HCT116 (cell line): ENCODE measurements at regions not wholly inside any gene's neighbourhood (a gene's known extent, or its start where the extent isn't known, plus 50 kb on each side); places are given as distances from the start of the nearest gene placed in this dataset.

Experiments
- ATAC-seq: fragments of 200-7000 bp; cut with Tn5 transposase; 2 replicates; pipeline ENCODE4 v1.9.1; 2020; ENCODE audit warnings: mild to moderate bottlenecking, moderate library complexity
- BruUV-seq: library from RNA; stranded (reverse); fragments of 400-500 nt; replicated peaks from 2 replicates; lab custom pipeline; 2021; lab: Mats Ljungman, UMichigan
- CTCF ChIA-PET: fragments of 300-600 bp; sonication (Branson Sonifier 250); formaldehyde crosslinking; loops from one replicate; lab custom pipeline; 2021; ENCODE audit warnings: antibody characterized with exemption; lab: Charles Lee
- POLR2A ChIA-PET: fragments of 300-600, 350-600 bp; sonication (Branson Sonifier 250); formaldehyde crosslinking; loops from one replicate; lab custom pipeline; 2021; ENCODE audit warnings: antibody characterized with exemption; lab: Charles Lee
- RAD21 ChIA-PET, 2 experiments: fragments of 300-600 bp; sonication (Branson Sonifier 250); formaldehyde crosslinking; loops; one replicate each; lab custom pipeline; 2023; ENCODE audit warnings: low total read pairs in 2 of 2; ENCODE audit not compliant: uncharacterized antibody in 2 of 2, unreplicated experiment in 2 of 2, low non-redundant PET in 1 of 2; lab: Charles Lee
- DNase-seq: peaks from one replicate; pipeline ENCODE4 v3.0.0-alpha.2; 2010; ENCODE audit warnings: low read depth, low spot score
- H2AFZ ChIP-seq: fragments of 200-600 bp; shearing (Covaris generic), sonication (generic); 2 replicates; pipeline ENCODE4 v1.6.1; 2017; ENCODE audit warnings: low read depth, mixed run types, mixed read lengths, antibody characterized with exemption, low read length; ENCODE audit not compliant: poor library complexity, severe bottlenecking
- H3K27ac ChIP-seq: 2 replicates; pipeline ENCODE4 v1.5.1; 2012; ENCODE audit warnings: low read depth, low read length
- H3K27me3 ChIP-seq: fragments of 200-600 bp; sonication (generic); 2 replicates; pipeline ENCODE4 v1.6.1; 2016; ENCODE audit warnings: mixed run types, low read length, mixed read lengths; ENCODE audit not compliant: insufficient read depth
- H3K36me3 ChIP-seq, 2 experiments: fragments of 200-500 bp in 1 of 2; fragments of 200-600 bp in 1 of 2; sonication (Bioruptor generic) in 1 of 2; sonication (generic) in 1 of 2; 2 replicates each; pipeline versions ENCODE4 v1.5.1 to v1.6.1; 2014 to 2016; ENCODE audit warnings: low read length in 2 of 2, inconsistent platforms in 1 of 2, mixed read lengths in 1 of 2, mixed run types in 1 of 2; ENCODE audit not compliant: insufficient read depth in 2 of 2, control insufficient read depth in 1 of 2
- H3K4me1 ChIP-seq, 2 experiments: fragments of 200-600 bp in 1 of 2; sonication (generic) in 1 of 2; 2 replicates each; pipeline versions ENCODE4 v1.5.1 to v1.6.1; 2012 to 2017; ENCODE audit warnings: low read length in 2 of 2, inconsistent platforms in 1 of 2, mild to moderate bottlenecking in 1 of 2, mixed read lengths in 1 of 2, mixed run types in 1 of 2, moderate library complexity in 1 of 2; ENCODE audit not compliant: insufficient read depth in 2 of 2, control insufficient read depth in 1 of 2
- H3K4me2 ChIP-seq: fragments of 200-600 bp; sonication (generic); 2 replicates; pipeline ENCODE4 v1.6.1; 2017; ENCODE audit warnings: mixed run types, low read length, mixed read lengths
- H3K4me3 ChIP-seq, 2 experiments: fragments of 200-600 bp in 1 of 2; sonication (generic) in 1 of 2; replicated peaks in 1 of 2; 2 replicates each; pipeline ENCODE4 v1.5.1; 2011 to 2016; ENCODE audit warnings: low read length in 2 of 2, control low read depth in 1 of 2, low read depth in 1 of 2, mild to moderate bottlenecking in 1 of 2, mixed read lengths in 1 of 2, mixed run types in 1 of 2
- H3K79me2 ChIP-seq: fragments of 200-600 bp; sonication (generic); 2 replicates; pipeline ENCODE4 v1.6.1; 2017; ENCODE audit warnings: mild to moderate bottlenecking, mixed run types, low read length, moderate library complexity, mixed read lengths; ENCODE audit not compliant: insufficient read depth
- H3K9ac ChIP-seq: fragments of 200-600 bp; sonication (generic); 2 replicates; pipeline ENCODE4 v1.6.1; 2016; ENCODE audit warnings: low read length, mixed read lengths
- H3K9me2 ChIP-seq: fragments of 200-600 bp; sonication (generic), shearing (Covaris generic); 2 replicates; pipeline ENCODE4 v1.6.1; 2017; ENCODE audit warnings: mixed run types, mild to moderate bottlenecking, moderate library complexity; ENCODE audit not compliant: insufficient read depth
- H3K9me3 ChIP-seq, 2 experiments: fragments of 200-500 bp in 1 of 2; fragments of 200-600 bp in 1 of 2; sonication (Bioruptor generic) in 1 of 2; sonication (generic) in 1 of 2; 2 replicates each; pipeline ENCODE4 v1.6.1; 2014 to 2017; ENCODE audit warnings: low read length in 2 of 2, mixed read lengths in 2 of 2, inconsistent platforms in 1 of 2, low read depth in 1 of 2, mild to moderate bottlenecking in 1 of 2, mixed run types in 1 of 2, moderate library complexity in 1 of 2; ENCODE audit not compliant: control insufficient read depth in 1 of 2, insufficient read depth in 1 of 2
- H4K20me1 ChIP-seq: fragments of 200-600 bp; sonication (generic), shearing (Covaris generic); 2 replicates; pipeline ENCODE4 v1.6.1; 2017; ENCODE audit warnings: mixed run types, mild to moderate bottlenecking, moderate library complexity; ENCODE audit not compliant: insufficient read depth
- ATF3 ChIP-seq: IDR thresholded peaks from 2 replicates; pipeline ENCODE4 v1.6.1; 2012
- CBX3 ChIP-seq: IDR thresholded peaks from 2 replicates; pipeline ENCODE4 v1.6.1; 2012; ENCODE audit warnings: low read depth
- CTCF ChIP-seq, 3 experiments: fragments of 200-600 bp in 1 of 3; sonication (generic) in 1 of 3; IDR thresholded peaks in 2 of 3; conservative IDR thresholded peaks in 1 of 3; 2 replicates each; pipeline ENCODE4 v1.5.1; 2012 to 2017; ENCODE audit warnings: low read depth in 2 of 3, low read length in 2 of 3, antibody characterized with exemption in 1 of 3, borderline replicate concordance in 1 of 3, control low read depth in 1 of 3, mild to moderate bottlenecking in 1 of 3, mixed read lengths in 1 of 3, mixed run types in 1 of 3, moderate library complexity in 1 of 3; ENCODE audit not compliant: insufficient read depth in 1 of 3
- EGR1 ChIP-seq: IDR thresholded peaks from 2 replicates; pipeline ENCODE4 v1.6.1; 2012; ENCODE audit warnings: low read depth
- ELF1 ChIP-seq: IDR thresholded peaks from 2 replicates; pipeline ENCODE4 v1.6.1; 2012; ENCODE audit warnings: low read depth, borderline replicate concordance
- POLR2AphosphoS5 ChIP-seq: IDR thresholded peaks from 2 replicates; pipeline ENCODE4 v1.6.1; 2011; ENCODE audit warnings: mild to moderate bottlenecking, low read depth, low read length, moderate library complexity
- RAD21 ChIP-seq: IDR thresholded peaks from 2 replicates; pipeline ENCODE4 v1.6.1; 2012; ENCODE audit warnings: low read depth, mild to moderate bottlenecking
- SIN3A ChIP-seq: IDR thresholded peaks from 2 replicates; pipeline ENCODE4 v1.6.1; 2012; ENCODE audit warnings: low read depth
- YY1 ChIP-seq: IDR thresholded peaks from 2 replicates; pipeline ENCODE4 v1.6.1; 2011; ENCODE audit warnings: low read length, low read depth, moderate library complexity, mild to moderate bottlenecking; ENCODE audit not compliant: insufficient replicate concordance; ENCODE audit errors: extremely low read depth
- ZFX ChIP-seq: fragments of 450-650 bp; IDR thresholded peaks from 2 replicates; pipeline ENCODE4 v1.6.1; 2017
- intact Hi-C: fragments of 100-400 bp; cut with micrococcal nuclease; formaldehyde crosslinking; loops from 2 replicates; pipeline ENCODE4 v1.10.0; 2022

GRCh38 chr3:160163229-160163878 lies 61.9 kb upstream of the C3orf80 start:
- peak; percentile 26 to 73 (median 54); a peak in 4 of 6 replicates for TF ChIP-seq CTCF (IDR thresholded peaks at IDR 0.05 in 2 of 3, conservative IDR thresholded peaks at IDR 0.05 in 1 of 3; ENCODE audit: borderline replicate concordance in 1 of 3, insufficient read depth in 1 of 3, low read depth in 2 of 3, low read length in 2 of 3)
- no peak for TF ChIP-seq EGR1
- TF ChIP-seq YY1 = no peak
- TF ChIP-seq RAD21 = peak; percentile 80
- Histone ChIP-seq H3K79me2 (no peaks in the 10 kb centered on the region), H3K9ac (no peak overlapping the region), H3K27me3 (no peaks in the 10 kb centered on the region), H3K36me3 (no peaks in the 10 kb centered on the region), H3K9me2 (no peaks in the 10 kb centered on the region), H2AFZ (no peak overlapping the region), H4K20me1 (no peaks in the 10 kb centered on the region), H3K27ac (no peak overlapping the region), H3K4me2 (no peak overlapping the region), H3K4me3 (no peak overlapping the region), H3K9me3 (no peaks in the 10 kb centered on the region), H3K4me1 (no peaks in the 10 kb centered on the region)
- BruUV-seq = no TSS peak
- POLR2A ChIA-PET = no interaction called here
- peak; percentile 23 for DNase-seq
- ATAC-seq = peak; percentile 75
- RAD21 ChIA-PET = interaction anchor here in 1 of 2 experiments (1.0 to 1.1 kb wide), 2 partner anchors 24 to 131 kb away, joined by 3 read pairs; no protein-coding TSS in a partner anchor
- CTCF ChIA-PET = interaction anchor here (0.7 to 2.0 kb wide), 20 partner anchors 8 to 325 kb away, joined by 3 to 25 read pairs (median 5); partner anchors contain the start of gene IL12A
- intact Hi-C loops = loop anchor here (1.0 to 10.0 kb wide), 4 partner anchors 180 to 1261 kb away; no protein-coding TSS in a partner anchor

GRCh38 chr3:160168246-160168645 lies 57.0 kb upstream of the C3orf80 start:
- H3K9ac ChIP-seq = no peak overlapping the region
- H4K20me1 ChIP-seq = no peaks in the 10 kb centered on the region
- no peak for DNase-seq
- BruUV-seq = no TSS peak
- ChIA-PET CTCF (no interaction called here), POLR2A (no interaction called here), RAD21 (no interaction called here)
- no peak overlapping the region for H2AFZ ChIP-seq
- no peaks in the 10 kb centered on the region for H3K9me3 ChIP-seq
- no peak overlapping the region for H3K4me2 ChIP-seq
- ATAC-seq = no peak
- intact Hi-C loops = loop anchor here (10.0 kb wide), 1 partner anchor 1257 kb away; no protein-coding TSS in a partner anchor
- no peaks in the 10 kb centered on the region for H3K9me2 ChIP-seq
- no peaks in the 10 kb centered on the region for H3K27me3 ChIP-seq
- no peaks in the 10 kb centered on the region for H3K79me2 ChIP-seq
- 0 out of 4 replicates have a peak, but pooled peaks cover 0 to 3% of the 10 kb centered on the region in 2 experiments for H3K4me1 ChIP-seq
- H3K27ac ChIP-seq = no peak overlapping the region
- no peaks in the 10 kb centered on the region for H3K36me3 ChIP-seq
- TF ChIP-seq ZFX = no peak
- no peak for TF ChIP-seq RAD21
- no peak for TF ChIP-seq POLR2AphosphoS5
- TF ChIP-seq CBX3 = no peak
- no peak for TF ChIP-seq ATF3
- TF ChIP-seq ELF1 = no peak
- no peak for TF ChIP-seq SIN3A
- TF ChIP-seq CTCF (IDR thresholded peaks at IDR 0.05 in 2 of 3, conservative IDR thresholded peaks at IDR 0.05 in 1 of 3; ENCODE audit: borderline replicate concordance in 1 of 3, insufficient read depth in 1 of 3, low read depth in 2 of 3, low read length in 2 of 3) = no peak
- H3K4me3 ChIP-seq = no peak overlapping the region
